Sigmoid colon (tissue), 6 donors: ENCODE measurements at regions not wholly inside any gene's neighbourhood (a gene's known extent, or its start where the extent isn't known, plus 50 kb on each side); places are given as distances from the start of the nearest gene placed in this dataset.

ENCODE experiments used
- DNase-seq: peaks from one replicate; pipeline ENCODE4 v3.0.0-alpha.2; 2019
- H3K27ac ChIP-seq, 4 donors: fragments of 200-600 bp; sonication (generic); one replicate each; pipeline ENCODE4 v1.5.1; 2016 to 2019; ENCODE audit warnings: mild to moderate bottlenecking in 1 of 4
- H3K27me3 ChIP-seq, 3 donors: fragments of 200-600 bp; sonication (generic); one replicate each; pipeline ENCODE4 v1.5.1; 2019; ENCODE audit warnings: mild to moderate bottlenecking in 1 of 3
- H3K36me3 ChIP-seq, 4 donors: fragments of 200-600 bp; sonication (generic); one replicate each; pipeline ENCODE4 v1.5.1; 2016 to 2019
- H3K4me1 ChIP-seq, 4 donors: fragments of 200-600 bp; sonication (generic); one replicate each; pipeline ENCODE4 v1.5.1; 2017 to 2019
- H3K4me3 ChIP-seq, 4 donors: fragments of 200-600 bp; sonication (generic); one replicate each; pipeline ENCODE4 v1.5.1; 2017 to 2019; ENCODE audit warnings: mild to moderate bottlenecking in 2 of 4, moderate library complexity in 1 of 4
- H3K9me3 ChIP-seq, 4 donors: fragments of 200-600 bp in 3 of 4; sonication (generic) in 3 of 4; one replicate each; pipeline versions ENCODE4 v1.5.1 to v1.6.1; 2013 to 2019
- EP300 ChIP-seq, 4 donors: sonication (generic); formaldehyde crosslinking; IDR thresholded peaks; one replicate each; pipeline ENCODE4 v1.6.1; 2017; ENCODE audit warnings: antibody characterized with exemption in 4 of 4
- POLR2A ChIP-seq, 2 donors: fragments of 450-650 bp; IDR thresholded peaks; one replicate each; pipeline ENCODE4 v1.6.1; 2016; ENCODE audit warnings: antibody characterized with exemption in 2 of 2, mild to moderate bottlenecking in 2 of 2, moderate library complexity in 2 of 2
- POLR2AphosphoS5 ChIP-seq, 4 donors: sonication (generic); formaldehyde crosslinking; IDR thresholded peaks; one replicate each; pipeline ENCODE4 v1.6.1; 2017; ENCODE audit warnings: antibody characterized with exemption in 4 of 4
- WGBS, 2 donors: extraction: QIAGEN DNeasy Blood & Tissue Kit; methylation state at CpG; one replicate each; pipeline ENCODE4 v1.1.7; 2013; 5-methylcytosine and 5-hydroxymethylcytosine counted together
- intact Hi-C: fragments of 100-400 bp; cut with DNase I; formaldehyde crosslinking; loops from one replicate; pipeline ENCODE4 v1.15.1; 2023
- TF ChIP-seq, protein P1 (sequence below), 4 experiments: fragments of 450-650 bp in 3 of 4; fragments of 200-600 bp in 1 of 4; IDR thresholded peaks; one replicate each; pipeline ENCODE4 v1.5.1; 2016 to 2019; ENCODE audit warnings: antibody characterized with exemption in 4 of 4, mild to moderate bottlenecking in 3 of 4, moderate library complexity in 2 of 4
- donor health status: healthy with polysubstance abuse.
- donor health status: healthy.

DNA sequence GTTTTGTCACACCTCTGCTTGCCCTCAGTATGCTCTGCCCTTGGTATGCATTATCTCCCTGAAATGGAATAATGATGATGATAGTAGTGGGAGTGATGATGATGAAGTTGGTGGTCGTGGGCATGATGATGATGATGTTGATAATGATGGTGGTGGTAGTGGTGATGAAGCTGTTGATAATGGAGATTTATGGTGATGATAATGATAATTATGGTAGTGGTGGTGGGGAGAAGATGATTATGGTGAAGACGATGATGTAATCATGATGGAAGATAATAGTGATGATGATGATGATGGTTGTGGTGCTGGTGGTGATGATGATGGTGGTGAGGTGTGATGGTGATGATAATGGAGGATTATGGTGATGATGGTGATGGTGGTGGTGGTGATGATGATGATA lies 390.1 kb upstream of the EEF2KMT start:
- H3K27ac ChIP-seq: no peak overlapping the region
- DNase-seq: no peak
- no peak overlapping the region for H3K4me3 ChIP-seq
- H3K9me3 ChIP-seq: no peaks in the 10 kb centered on the region
- H3K4me1 ChIP-seq: no peaks in the 10 kb centered on the region
- intact Hi-C loops: no loop called here
- no peaks in the 10 kb centered on the region for H3K27me3 ChIP-seq
- H3K36me3 ChIP-seq: no peaks in the 10 kb centered on the region
- WGBS, 2 donors: 81 to 93% methylated on average over 2 of the region's 2 CpGs
- no peak for TF ChIP-seq POLR2AphosphoS5 (IDR thresholded peaks at IDR 0.05)
- TF ChIP-seq EP300 (IDR thresholded peaks at IDR 0.05): no peak
- TF ChIP-seq, protein P1, sequence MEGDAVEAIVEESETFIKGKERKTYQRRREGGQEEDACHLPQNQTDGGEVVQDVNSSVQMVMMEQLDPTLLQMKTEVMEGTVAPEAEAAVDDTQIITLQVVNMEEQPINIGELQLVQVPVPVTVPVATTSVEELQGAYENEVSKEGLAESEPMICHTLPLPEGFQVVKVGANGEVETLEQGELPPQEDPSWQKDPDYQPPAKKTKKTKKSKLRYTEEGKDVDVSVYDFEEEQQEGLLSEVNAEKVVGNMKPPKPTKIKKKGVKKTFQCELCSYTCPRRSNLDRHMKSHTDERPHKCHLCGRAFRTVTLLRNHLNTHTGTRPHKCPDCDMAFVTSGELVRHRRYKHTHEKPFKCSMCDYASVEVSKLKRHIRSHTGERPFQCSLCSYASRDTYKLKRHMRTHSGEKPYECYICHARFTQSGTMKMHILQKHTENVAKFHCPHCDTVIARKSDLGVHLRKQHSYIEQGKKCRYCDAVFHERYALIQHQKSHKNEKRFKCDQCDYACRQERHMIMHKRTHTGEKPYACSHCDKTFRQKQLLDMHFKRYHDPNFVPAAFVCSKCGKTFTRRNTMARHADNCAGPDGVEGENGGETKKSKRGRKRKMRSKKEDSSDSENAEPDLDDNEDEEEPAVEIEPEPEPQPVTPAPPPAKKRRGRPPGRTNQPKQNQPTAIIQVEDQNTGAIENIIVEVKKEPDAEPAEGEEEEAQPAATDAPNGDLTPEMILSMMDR (IDR thresholded peaks at IDR 0.05): no peak
- TF ChIP-seq POLR2A (IDR thresholded peaks at IDR 0.05): no peak

DNA sequence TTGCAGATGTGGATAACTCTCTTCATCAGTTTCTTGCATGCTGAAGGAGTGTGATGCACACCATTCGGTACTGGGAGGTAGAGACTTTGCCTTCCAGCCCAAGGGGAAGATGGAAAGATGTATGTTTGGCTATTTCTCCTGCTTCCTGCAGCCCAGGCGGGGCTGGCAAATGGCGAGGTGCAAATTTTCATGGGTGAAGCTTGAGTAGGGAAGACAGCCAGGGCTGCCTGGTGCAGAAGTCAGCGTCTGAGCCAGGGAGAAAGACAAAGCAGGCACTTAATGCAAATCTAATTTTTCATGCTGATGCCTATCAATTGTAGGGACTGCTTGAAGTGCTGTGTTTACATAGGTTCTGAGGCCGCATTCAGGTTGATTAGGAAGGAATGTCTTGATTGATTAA lies 384.7 kb upstream of the EEF2KMT start:
- no peak for DNase-seq
- no peak overlapping the region for H3K4me3 ChIP-seq
- H3K27ac ChIP-seq: no peak overlapping the region
- H3K4me1 ChIP-seq: no peaks in the 10 kb centered on the region
- no peaks in the 10 kb centered on the region for H3K9me3 ChIP-seq
- WGBS, 2 donors: 69 to 81% methylated on average over 5 of the region's 5 CpGs
- no peaks in the 10 kb centered on the region for H3K36me3 ChIP-seq
- no peak for TF ChIP-seq POLR2AphosphoS5 (IDR thresholded peaks at IDR 0.05)
- no peak for TF ChIP-seq EP300 (IDR thresholded peaks at IDR 0.05)
- H3K27me3 ChIP-seq: peaks cover 0 to 6% (median 0%) of the 10 kb centered on the region in 3 donors
- intact Hi-C loops: no loop called here

DNA sequence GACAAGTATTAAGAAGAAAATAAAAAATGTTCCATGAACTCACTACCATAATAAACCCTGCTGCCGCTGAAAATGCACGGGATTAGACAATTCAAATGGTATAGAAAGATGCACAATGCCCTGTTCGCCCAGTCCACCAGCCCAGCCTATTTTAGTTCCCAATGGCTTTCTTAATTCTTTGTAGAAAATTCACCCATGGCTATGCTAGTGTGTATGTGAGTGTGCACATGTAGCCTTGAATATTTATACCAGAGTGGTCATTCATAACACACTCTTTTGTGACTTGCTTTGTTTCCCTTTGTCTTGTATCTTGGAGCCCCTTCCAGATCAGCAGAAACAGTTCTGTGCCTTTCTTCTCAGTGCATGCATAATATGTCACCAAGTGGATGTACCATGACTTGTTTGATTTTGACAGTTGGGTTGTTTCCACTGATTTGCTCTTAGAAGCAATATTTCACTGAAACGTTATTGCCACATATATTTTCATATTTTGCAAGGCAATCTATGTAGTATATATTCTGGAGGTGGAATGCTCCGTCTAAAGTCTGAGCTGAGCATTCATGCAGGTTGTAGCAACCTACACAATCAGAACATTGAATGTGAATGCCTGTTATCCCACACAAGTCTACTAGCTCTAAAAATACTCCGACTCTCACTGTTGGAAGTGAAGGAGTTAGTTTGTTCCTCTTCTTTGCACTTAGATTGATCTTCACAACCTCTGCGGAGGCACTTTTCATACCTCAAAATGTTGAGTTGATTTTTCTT lies 383.0 kb upstream of the EEF2KMT start:
- Histone ChIP-seq H3K4me1 (no peaks in the 10 kb centered on the region), H3K36me3 (no peaks in the 10 kb centered on the region), H3K27me3 (peaks cover 0 to 6% (median 0%) of the 10 kb centered on the region in 3 donors), H3K27ac (no peak overlapping the region), H3K9me3 (no peaks in the 10 kb centered on the region), H3K4me3 (no peak overlapping the region)
- TF ChIP-seq, protein P1 (IDR thresholded peaks at IDR 0.05): no peak
- TF ChIP-seq EP300 (IDR thresholded peaks at IDR 0.05): no peak
- TF ChIP-seq POLR2AphosphoS5 (IDR thresholded peaks at IDR 0.05): no peak
- TF ChIP-seq POLR2A (IDR thresholded peaks at IDR 0.05): no peak
- DNase-seq: no peak
- intact Hi-C loops: no loop called here
- WGBS, 2 donors: 86 to 90% methylated on average over 7 of the region's 7 CpGs

DNA sequence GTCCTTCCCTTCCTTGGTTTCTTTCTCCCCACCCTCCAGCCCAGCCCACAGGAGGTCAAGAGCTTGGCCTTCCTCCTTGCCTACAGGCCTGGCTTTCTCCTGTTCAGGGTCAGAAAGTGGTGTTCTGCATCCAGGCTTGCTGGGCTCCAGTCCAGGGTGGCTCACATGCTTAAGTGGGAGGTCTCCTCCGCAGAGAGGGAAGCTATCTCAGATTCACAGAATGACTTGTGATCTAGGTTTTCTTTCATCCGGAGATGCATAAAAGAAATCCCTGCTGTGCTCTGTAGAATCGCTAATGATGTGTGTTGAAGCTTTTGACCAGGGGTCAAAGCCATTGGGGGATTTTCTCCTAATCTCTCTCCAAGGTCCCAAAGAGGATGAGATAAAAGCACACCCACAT lies 382.3 kb upstream of the EEF2KMT start:
- no peaks in the 10 kb centered on the region for H3K9me3 ChIP-seq
- intact Hi-C loops: no loop called here
- 39 to 80% methylated on average over 3 of the region's 3 CpGs for WGBS, 2 donors

DNA sequence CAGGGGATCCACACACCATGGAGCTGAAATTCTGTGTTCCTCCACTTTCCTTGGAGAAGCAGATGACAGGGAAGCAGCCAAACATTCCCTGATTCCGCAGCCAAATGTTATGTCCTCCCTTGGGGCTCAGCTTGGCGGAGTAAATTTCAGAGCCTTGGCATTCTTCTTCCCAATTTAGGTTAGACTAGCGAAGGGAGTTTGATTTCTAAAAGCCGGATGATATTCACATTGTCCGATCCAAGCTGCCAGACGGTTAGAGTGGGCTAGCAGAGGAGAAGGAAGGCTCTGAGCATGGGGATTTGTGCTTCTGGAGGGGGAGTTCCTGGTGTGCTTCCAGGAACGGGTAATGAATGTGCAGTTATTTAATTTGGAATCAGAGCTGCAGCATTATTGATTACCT lies 380.4 kb upstream of the EEF2KMT start:
- intact Hi-C loops: no loop called here
- H3K4me3 ChIP-seq: no peak overlapping the region
- no peak overlapping the region for H3K27ac ChIP-seq
- no peaks in the 10 kb centered on the region for H3K9me3 ChIP-seq
- H3K4me1 ChIP-seq: no peaks in the 10 kb centered on the region
- 78 to 92% methylated on average over 7 of the region's 7 CpGs for WGBS, 2 donors
- no peaks in the 10 kb centered on the region for H3K36me3 ChIP-seq
- peaks cover 0 to 6% (median 0%) of the 10 kb centered on the region in 3 donors for H3K27me3 ChIP-seq
- DNase-seq: no peak
- TF ChIP-seq EP300 (IDR thresholded peaks at IDR 0.05) (no peak), POLR2AphosphoS5 (IDR thresholded peaks at IDR 0.05) (no peak), POLR2A (IDR thresholded peaks at IDR 0.05) (no peak)
- TF ChIP-seq, protein P1 (IDR thresholded peaks at IDR 0.05): no peak

More for the DNA sequence above, 382.3 kb upstream of the EEF2KMT start:
- DNase-seq: no peak
- no peak for TF ChIP-seq POLR2A (IDR thresholded peaks at IDR 0.05)
- TF ChIP-seq, protein P1 (IDR thresholded peaks at IDR 0.05): no peak
- no peak for TF ChIP-seq POLR2AphosphoS5 (IDR thresholded peaks at IDR 0.05)
- Histone ChIP-seq H3K4me3 (no peak overlapping the region), H3K4me1 (no peaks in the 10 kb centered on the region), H3K27me3 (peaks cover 0 to 6% (median 0%) of the 10 kb centered on the region in 3 donors), H3K36me3 (no peaks in the 10 kb centered on the region), H3K27ac (no peak overlapping the region)
